IMR-90 (cell line): ENCODE measurements at regions not wholly inside any gene's neighbourhood (a gene's known extent, or its start where the extent isn't known, plus 50 kb on each side); places are given as distances from the start of the nearest gene placed in this dataset.

Source experiments
- ATAC-seq: fragments of 200-7000 bp; cut with Tn5 transposase; 2 replicates; pipeline ENCODE4 v1.9.1; 2020; ENCODE audit warnings: low read depth, mild to moderate bottlenecking, moderate library complexity
- BruUV-seq: library from RNA; stranded (reverse); fragments of 400-500 nt; replicated peaks from 2 replicates; lab custom pipeline; 2021; lab: Mats Ljungman, UMichigan
- CTCF ChIA-PET: fragments of 300-600 bp; formaldehyde crosslinking; extraction: SDS; loops from one replicate; lab custom pipeline; 2021; ENCODE audit warnings: antibody characterized with exemption; lab: Yijun Ruan, JAX
- POLR2A ChIA-PET: fragments of 300-600 bp; sonication (Branson Sonifier 250); formaldehyde crosslinking; loops from one replicate; lab custom pipeline; 2022; ENCODE audit warnings: antibody characterized with exemption; ENCODE audit not compliant: unreplicated experiment; lab: Charles Lee
- DNase-seq: peaks from one replicate; pipeline ENCODE4 v3.0.0; 2013
- H2AFZ ChIP-seq: replicated peaks from 2 replicates; pipeline ENCODE3; 2013; ENCODE audit warnings: low read length, mild to moderate bottlenecking; ENCODE audit not compliant: poor library complexity
- H2AK5ac ChIP-seq: 2 replicates; pipeline ENCODE4 v1.6.1; 2013; ENCODE audit warnings: low read depth, low read length, inconsistent platforms
- H2AK9ac ChIP-seq: replicated peaks from 2 replicates; pipeline ENCODE3; 2013; ENCODE audit warnings: mild to moderate bottlenecking, low read depth, low read length, moderate library complexity; ENCODE audit not compliant: poor library complexity
- H2BK120ac ChIP-seq: 2 replicates; pipeline ENCODE4 v1.6.1; 2013; ENCODE audit warnings: low read depth, low read length, inconsistent platforms
- H2BK15ac ChIP-seq: 3 replicates; pipeline ENCODE4 v1.6.1; 2013; ENCODE audit warnings: low read depth, low read length, inconsistent platforms
- H2BK20ac ChIP-seq: 2 replicates; pipeline ENCODE4 v1.6.1; 2013; ENCODE audit warnings: low read depth, mild to moderate bottlenecking, inconsistent platforms, low read length, moderate library complexity
- H2BK5ac ChIP-seq: 2 replicates; pipeline ENCODE4 v1.6.1; 2013; ENCODE audit warnings: mild to moderate bottlenecking, low read depth, low read length, inconsistent platforms; ENCODE audit not compliant: poor library complexity, severe bottlenecking
- H3K14ac ChIP-seq: replicated peaks from 2 replicates; pipeline ENCODE4 v1.6.1; 2013; ENCODE audit warnings: low read depth, low read length, inconsistent platforms
- H3K18ac ChIP-seq: 2 replicates; pipeline ENCODE4 v1.6.1; 2013; ENCODE audit warnings: low read depth, low read length, control low read depth
- H3K23ac ChIP-seq: 2 replicates; pipeline ENCODE4 v1.6.1; 2013; ENCODE audit warnings: low read depth, low read length, inconsistent platforms
- H3K27ac ChIP-seq: 2 replicates; pipeline ENCODE4 v1.5.1; 2013; ENCODE audit warnings: mild to moderate bottlenecking, control low read depth, low read length; ENCODE audit not compliant: insufficient read depth
- H3K27me3 ChIP-seq: 2 replicates; pipeline ENCODE4 v1.6.1; 2013; ENCODE audit warnings: low read length; ENCODE audit not compliant: control insufficient read depth, insufficient read depth
- H3K36me3 ChIP-seq: 2 replicates; pipeline ENCODE4 v1.6.1; 2013; ENCODE audit warnings: low read length, mixed read lengths; ENCODE audit not compliant: control insufficient read depth, insufficient read depth
- H3K4ac ChIP-seq: 2 replicates; pipeline ENCODE4 v1.6.1; 2013; ENCODE audit warnings: low read depth, low read length, inconsistent platforms
- H3K4me1 ChIP-seq: 2 replicates; pipeline ENCODE4 v1.6.1; 2013; ENCODE audit warnings: low read length, mixed read lengths; ENCODE audit not compliant: control insufficient read depth, insufficient read depth
- H3K4me2 ChIP-seq: 2 replicates; pipeline ENCODE4 v1.6.1; 2013; ENCODE audit warnings: low read depth, mild to moderate bottlenecking, control low read depth, low read length, moderate library complexity
- H3K4me3 ChIP-seq: 2 replicates; pipeline ENCODE4 v1.5.1; 2013; ENCODE audit warnings: low read depth, mild to moderate bottlenecking, control low read depth, low read length, moderate library complexity; ENCODE audit not compliant: insufficient read depth
- H3K56ac ChIP-seq: 2 replicates; pipeline ENCODE4 v1.6.1; 2013; ENCODE audit warnings: low read length, inconsistent platforms; ENCODE audit not compliant: insufficient read depth; ENCODE audit errors: extremely low read depth
- H3K79me1 ChIP-seq, 2 experiments: 2 replicates each; pipeline ENCODE4 v1.6.1; 2013; ENCODE audit warnings: low read length in 2 of 2, inconsistent platforms in 1 of 2, low read depth in 1 of 2
- H3K9ac ChIP-seq: 2 replicates; pipeline ENCODE4 v1.6.1; 2013; ENCODE audit warnings: low read depth, low read length, control low read depth
- H3K9me1 ChIP-seq: 2 replicates; pipeline ENCODE4 v1.6.1; 2013; ENCODE audit warnings: low read length, inconsistent platforms; ENCODE audit not compliant: insufficient read depth
- H3K9me3 ChIP-seq: 2 replicates; pipeline ENCODE4 v1.6.1; 2013; ENCODE audit warnings: low read length; ENCODE audit not compliant: control insufficient read depth, insufficient read depth
- H4K20me1 ChIP-seq: 2 replicates; pipeline ENCODE4 v1.6.1; 2013; ENCODE audit warnings: low read length, inconsistent platforms; ENCODE audit not compliant: insufficient read depth
- H4K5ac ChIP-seq: 2 replicates; pipeline ENCODE4 v1.6.1; 2013; ENCODE audit warnings: mild to moderate bottlenecking, low read depth, low read length, control low read depth
- H4K8ac ChIP-seq, 2 experiments: 2 replicates each; pipeline ENCODE4 v1.6.1; 2013; ENCODE audit warnings: low read depth in 2 of 2, low read length in 2 of 2, control low read depth in 1 of 2, inconsistent platforms in 1 of 2
- H4K91ac ChIP-seq: 2 replicates; pipeline ENCODE4 v1.6.1; 2013; ENCODE audit warnings: low read depth, low read length, inconsistent platforms; ENCODE audit not compliant: insufficient read depth
- BHLHE40 ChIP-seq: fragments of 150-350 bp; IDR thresholded peaks from 2 replicates; pipeline ENCODE4 v1.6.1; 2016; ENCODE audit warnings: mild to moderate bottlenecking, low read depth, low read length
- CEBPB ChIP-seq: IDR thresholded peaks from 2 replicates; pipeline ENCODE4 v1.6.1; 2012; ENCODE audit warnings: low read depth, low read length, improper control_type of control experiment
- ELK1 ChIP-seq: fragments of 150-350 bp; IDR thresholded peaks from 2 replicates; pipeline ENCODE4 v1.6.1; 2016; ENCODE audit warnings: low read depth, mild to moderate bottlenecking, low read length, moderate library complexity, borderline replicate concordance
- MAFK ChIP-seq: IDR thresholded peaks from 2 replicates; pipeline ENCODE4 v1.6.1; 2012; ENCODE audit warnings: low read depth, low read length, improper control_type of control experiment
- MAZ ChIP-seq: IDR thresholded peaks from 2 replicates; pipeline ENCODE4 v1.6.1; 2012; ENCODE audit warnings: low read depth, mild to moderate bottlenecking, low read length, improper control_type of control experiment, moderate library complexity, borderline replicate concordance
- NFE2L2 ChIP-seq: fragments of 150-350 bp; IDR thresholded peaks from 2 replicates; pipeline ENCODE4 v1.6.1; 2016; ENCODE audit warnings: low read depth, mild to moderate bottlenecking, low read length
- SMC3 ChIP-seq: fragments of 150-350 bp; IDR thresholded peaks from 2 replicates; pipeline ENCODE4 v1.6.1; 2016; ENCODE audit warnings: low read depth, mild to moderate bottlenecking, antibody characterized with exemption, low read length, moderate library complexity
- WGBS, 2 experiments: methylation state at CpG; one replicate each; pipeline versions ENCODE4 v1.1.5 to v1.1.7; 2013; ENCODE audit warnings: missing lambda C conversion rate in 2 of 2; ENCODE audit not compliant: insufficient read length in 1 of 2; ENCODE audit errors: extremely low coverage in 2 of 2; 5-methylcytosine and 5-hydroxymethylcytosine counted together
- dilution Hi-C: fragments of 300-500 bp; cut with HindIII; formaldehyde crosslinking; loops from one replicate; pipeline ENCODE4 v1.14.3; 2018; ENCODE audit warnings: low sequenced_read_pairs; ENCODE audit not compliant: unreplicated experiment
- in situ Hi-C: fragments of 300-500 bp; cut with MboI; formaldehyde crosslinking; loops from 3 replicates; pipeline ENCODE4 v1.14.3; 2019; ENCODE audit warnings: low sequenced_read_pairs, inconsistent platforms, mixed read lengths
- intact Hi-C: fragments of 100-400 bp; cut with micrococcal nuclease; formaldehyde crosslinking; loops from 2 replicates; pipeline ENCODE4 v1.10.0; 2022

DNA sequence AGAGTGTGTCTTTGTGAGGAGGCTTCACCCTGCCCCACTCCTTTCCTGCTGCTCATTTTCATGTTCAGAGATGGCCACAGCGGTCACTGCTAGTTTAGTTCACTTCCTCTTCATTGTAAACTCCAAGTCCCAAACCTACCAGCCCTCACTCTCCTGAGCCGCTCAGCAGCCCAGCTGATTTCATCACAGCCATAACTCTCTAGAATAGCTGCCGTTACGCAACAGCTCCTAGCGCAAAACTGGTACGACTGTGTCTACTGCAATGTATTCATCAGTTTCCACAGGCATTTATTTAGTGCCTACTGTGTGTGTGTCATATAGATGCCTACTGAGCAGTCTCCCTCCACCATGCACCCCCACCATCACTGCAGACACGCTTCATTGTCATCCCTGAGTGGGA is 233.5 kb upstream of the RPL38 start:
- no peak overlapping the region for H3K56ac ChIP-seq
- H3K27me3 ChIP-seq, result no peaks in the 10 kb centered on the region
- no peak overlapping the region for H2BK120ac ChIP-seq
- H3K9me1 ChIP-seq, result no peaks in the 10 kb centered on the region
- dilution Hi-C loops, result no loop called here
- no peak overlapping the region for H2AK5ac ChIP-seq
- H2BK5ac ChIP-seq, result no peak overlapping the region
- H3K36me3 ChIP-seq, result no peaks in the 10 kb centered on the region
- no peaks in the 10 kb centered on the region for H3K4me1 ChIP-seq
- DNase-seq, result no peak
- H4K5ac ChIP-seq, result no peak overlapping the region
- H3K4me3 ChIP-seq, result no peak overlapping the region
- no peaks in the 10 kb centered on the region for H4K20me1 ChIP-seq
- H3K9ac ChIP-seq, result no peak overlapping the region
- H2AFZ ChIP-seq, result no peak overlapping the region
- TF ChIP-seq MAZ (no peak), NFE2L2 (no peak), CEBPB (peak; percentile 58), ELK1 (no peak), MAFK (no peak), SMC3 (no peak), BHLHE40 (no peak)
- no peak overlapping the region for H2BK20ac ChIP-seq
- no peak overlapping the region for H3K14ac ChIP-seq
- no peaks in the 10 kb centered on the region for H3K79me1 ChIP-seq
- 60% methylated on average over 1 of the region's 7 CpGs; no CpG with 5 or more reads in 1 of the 2 experiments for WGBS, 2 experiments
- H2AK9ac ChIP-seq, result no peak overlapping the region
- CTCF ChIA-PET, result no interaction called here
- H3K4ac ChIP-seq, result no peak overlapping the region
- in situ Hi-C loops, result loop anchor here (25.0 kb wide), 1 partner anchor 142 kb away; no protein-coding TSS in a partner anchor
- H3K18ac ChIP-seq, result no peak overlapping the region
- no peak overlapping the region for H3K23ac ChIP-seq
- no peak overlapping the region for H3K4me2 ChIP-seq
- ATAC-seq, result no peak
- H2BK15ac ChIP-seq, result no peak overlapping the region
- intact Hi-C loops, result no loop called here
- no peak overlapping the region for H4K91ac ChIP-seq
- POLR2A ChIA-PET, result no interaction called here
- no peak overlapping the region for H4K8ac ChIP-seq
- BruUV-seq, result no TSS peak
- no peak overlapping the region for H3K27ac ChIP-seq
- peaks cover 42% of the 10 kb centered on the region for H3K9me3 ChIP-seq
